ENCODE measurements at regions not wholly inside any gene's neighbourhood (a gene's known extent, or its start where the extent isn't known, plus 50 kb on each side); places are given as distances from the start of the nearest gene placed in this dataset.
A peak's percentile ranks its signal among the peaks of the same experiment; 100 is the strongest.
"Not testable (repeated sequence)": the region's sequence is repeated elsewhere in the genome, so short reads cannot be mapped to it uniquely, and the experiment has no call there.

DNA sequence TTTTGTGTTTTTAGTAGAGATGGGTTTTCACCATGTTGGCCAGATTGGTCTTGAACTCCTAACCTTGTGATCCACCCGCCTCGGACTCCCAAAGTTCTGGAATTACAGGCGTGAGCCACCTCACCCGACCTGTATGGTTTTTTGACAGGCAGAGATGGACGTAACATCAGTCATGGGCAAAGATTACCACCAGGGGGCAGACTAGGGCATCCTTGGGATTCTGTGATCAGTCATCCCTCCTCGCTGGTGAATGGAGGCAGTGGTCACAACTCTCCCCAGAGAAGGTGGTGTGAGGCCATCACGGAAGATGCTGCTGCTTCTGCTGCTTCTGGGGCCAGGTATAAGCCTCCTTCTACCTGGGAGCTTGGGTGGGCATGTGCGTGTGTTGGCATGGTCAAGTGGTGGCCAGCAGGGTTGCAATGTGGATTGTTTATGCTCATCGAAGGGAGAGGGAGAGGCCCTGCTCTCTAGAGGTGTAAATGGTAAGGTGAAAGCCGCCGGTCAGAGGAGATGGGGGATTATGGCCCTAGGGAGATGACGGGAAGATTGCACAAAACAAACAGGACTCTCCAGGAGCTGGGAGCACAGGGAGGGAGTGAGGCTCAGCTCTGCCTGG, 122.7 kb upstream of the PRSS1 start:
- H3K4me3 ChIP-seq (ENCODE audit: low read depth, low read length) = no peak overlapping the region
- DNase-seq (ENCODE audit: low read depth) = no peak
- TF ChIP-seq CTCF (conservative IDR thresholded peaks at IDR 0.05; ENCODE audit: low read depth, low read length) = peak; percentile 80

DNA sequence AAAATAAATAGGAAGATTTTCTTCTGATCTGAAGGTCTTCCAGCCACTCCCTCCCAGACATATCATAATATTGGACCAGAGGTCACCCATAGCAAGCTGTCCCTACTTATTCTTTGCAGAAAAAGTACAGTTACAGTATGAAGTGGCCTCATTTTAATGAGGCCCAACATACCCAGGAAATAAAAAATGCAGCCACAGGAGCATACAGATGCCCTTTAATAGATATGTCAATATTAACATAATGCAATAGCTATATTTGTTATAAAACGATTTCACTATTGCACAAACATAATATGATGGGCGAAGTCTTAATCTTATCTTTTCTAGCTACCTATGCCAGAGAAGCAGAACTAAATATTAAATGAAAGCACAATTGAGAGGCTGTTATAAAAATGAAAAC, 124.1 kb upstream of the PRSS1 start:
- DNase-seq (ENCODE audit: low read depth) = not testable (repeated sequence)

DNA sequence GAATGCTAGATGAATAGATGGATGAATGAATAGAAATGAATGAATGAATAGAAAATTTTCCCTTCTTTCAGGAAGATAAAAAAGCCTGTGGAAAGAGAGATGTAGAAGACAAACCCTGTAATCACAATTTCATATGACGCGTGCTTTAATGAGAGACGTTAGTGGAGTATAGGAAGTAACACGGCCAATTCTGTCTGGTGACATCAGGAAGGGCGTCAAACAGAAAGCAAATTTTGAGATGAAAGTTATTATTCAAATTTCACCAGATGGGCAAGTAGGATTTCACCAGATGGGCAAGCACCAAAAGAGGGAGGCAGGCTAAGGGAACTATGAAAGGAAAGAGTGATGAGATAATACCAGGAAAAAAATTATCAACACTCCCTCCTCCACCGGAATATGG, 128.9 kb upstream of the PRSS1 start:
- no peak for TF ChIP-seq CTCF (conservative IDR thresholded peaks at IDR 0.05; ENCODE audit: low read depth, low read length)

More for the DNA sequence above, 124.1 kb upstream of the PRSS1 start:
- not testable (repeated sequence) for H3K4me3 ChIP-seq (ENCODE audit: low read depth, low read length)

GRCh38 chr7:142618655-142619351, 130.5 kb upstream of the PRSS1 start:
- no peak for DNase-seq (ENCODE audit: low read depth)

More for the DNA sequence above, 128.9 kb upstream of the PRSS1 start:
- DNase-seq (ENCODE audit: low read depth) = no peak
- no peak overlapping the region for H3K4me3 ChIP-seq (ENCODE audit: low read depth, low read length)

GRCh38 chr7:142616842-142617241, 132.4 kb upstream of the PRSS1 start:
- DNase-seq (ENCODE audit: low read depth) = no peak
- TF ChIP-seq CTCF (conservative IDR thresholded peaks at IDR 0.05; ENCODE audit: low read depth, low read length) = no peak
- H3K4me3 ChIP-seq (ENCODE audit: low read depth, low read length) = no peak overlapping the region

More at GRCh38 chr7:142618655-142619351, 130.5 kb upstream of the PRSS1 start:
- no peak overlapping the region for H3K4me3 ChIP-seq (ENCODE audit: low read depth, low read length)
- no peak for TF ChIP-seq CTCF (conservative IDR thresholded peaks at IDR 0.05; ENCODE audit: low read depth, low read length)

GRCh38 chr7:142616121-142616643, 133.1 kb upstream of the PRSS1 start:
- no peak overlapping the region for H3K4me3 ChIP-seq (ENCODE audit: low read depth, low read length)
- DNase-seq (ENCODE audit: low read depth) = no peak
- TF ChIP-seq CTCF (conservative IDR thresholded peaks at IDR 0.05; ENCODE audit: low read depth, low read length) = no peak

DNA sequence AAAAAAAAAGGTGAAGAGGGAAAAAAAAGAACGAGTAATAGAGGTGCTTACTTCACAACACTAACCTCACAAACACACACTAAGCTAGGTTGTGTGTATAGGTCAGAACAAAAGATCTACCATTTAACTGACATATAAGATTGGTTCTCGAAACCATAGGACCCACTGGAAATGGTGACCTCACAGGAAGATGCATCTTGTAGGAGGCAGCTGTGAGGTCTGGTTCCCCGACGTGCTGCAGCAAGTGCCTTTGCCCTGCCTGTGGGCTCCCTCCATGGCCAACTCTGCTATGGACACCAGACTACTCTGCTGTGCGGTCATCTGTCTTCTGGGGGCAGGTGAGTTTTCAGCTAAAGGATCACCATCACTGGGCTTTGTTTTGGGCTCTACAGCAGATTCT, 133.8 kb upstream of the PRSS1 start:
- H3K4me3 ChIP-seq (ENCODE audit: low read depth, low read length) = no peak overlapping the region
- no peak for DNase-seq (ENCODE audit: low read depth)
- TF ChIP-seq CTCF (conservative IDR thresholded peaks at IDR 0.05; ENCODE audit: low read depth, low read length) = no peak
